ENCODE measurements at regions not wholly inside any gene's neighbourhood (a gene's known extent, or its start where the extent isn't known, plus 50 kb on each side); places are given as distances from the start of the nearest gene placed in this dataset.

DNA sequence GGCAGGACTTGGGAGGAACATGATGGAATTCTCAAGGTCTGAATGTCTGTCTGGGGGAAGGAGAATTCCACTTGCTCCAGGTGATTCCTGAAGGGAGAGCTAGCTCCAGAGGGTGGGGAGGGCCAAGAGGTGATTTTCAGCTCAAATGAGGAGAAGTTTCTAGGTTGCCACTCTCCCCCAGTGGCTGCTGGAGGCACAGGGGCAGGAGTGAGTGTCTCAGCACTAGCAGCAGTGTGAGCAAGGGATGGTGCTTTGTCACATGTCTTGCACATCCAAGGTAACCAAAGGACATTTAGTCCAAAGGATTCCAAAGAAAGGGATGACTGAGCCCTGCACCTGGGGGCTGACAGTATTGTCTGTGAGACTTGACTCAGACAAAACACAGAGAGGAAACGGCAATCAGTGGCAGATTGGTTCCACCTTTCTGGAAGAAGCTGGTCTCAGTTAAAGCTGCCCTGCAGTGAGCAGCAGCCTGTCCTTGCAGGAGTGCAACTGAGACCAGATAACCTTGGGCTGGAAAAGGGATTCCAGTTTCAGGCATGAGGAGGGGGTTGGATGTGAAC, 51.2 kb upstream of the PCBD1 start:
- intact Hi-C loops (cut with DNase I) = no loop called here
- TF ChIP-seq POLR2A (IDR thresholded peaks at IDR 0.05) = no peak
- TF ChIP-seq, protein P1, sequence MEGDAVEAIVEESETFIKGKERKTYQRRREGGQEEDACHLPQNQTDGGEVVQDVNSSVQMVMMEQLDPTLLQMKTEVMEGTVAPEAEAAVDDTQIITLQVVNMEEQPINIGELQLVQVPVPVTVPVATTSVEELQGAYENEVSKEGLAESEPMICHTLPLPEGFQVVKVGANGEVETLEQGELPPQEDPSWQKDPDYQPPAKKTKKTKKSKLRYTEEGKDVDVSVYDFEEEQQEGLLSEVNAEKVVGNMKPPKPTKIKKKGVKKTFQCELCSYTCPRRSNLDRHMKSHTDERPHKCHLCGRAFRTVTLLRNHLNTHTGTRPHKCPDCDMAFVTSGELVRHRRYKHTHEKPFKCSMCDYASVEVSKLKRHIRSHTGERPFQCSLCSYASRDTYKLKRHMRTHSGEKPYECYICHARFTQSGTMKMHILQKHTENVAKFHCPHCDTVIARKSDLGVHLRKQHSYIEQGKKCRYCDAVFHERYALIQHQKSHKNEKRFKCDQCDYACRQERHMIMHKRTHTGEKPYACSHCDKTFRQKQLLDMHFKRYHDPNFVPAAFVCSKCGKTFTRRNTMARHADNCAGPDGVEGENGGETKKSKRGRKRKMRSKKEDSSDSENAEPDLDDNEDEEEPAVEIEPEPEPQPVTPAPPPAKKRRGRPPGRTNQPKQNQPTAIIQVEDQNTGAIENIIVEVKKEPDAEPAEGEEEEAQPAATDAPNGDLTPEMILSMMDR (IDR thresholded peaks at IDR 0.05) = no peak

DNA sequence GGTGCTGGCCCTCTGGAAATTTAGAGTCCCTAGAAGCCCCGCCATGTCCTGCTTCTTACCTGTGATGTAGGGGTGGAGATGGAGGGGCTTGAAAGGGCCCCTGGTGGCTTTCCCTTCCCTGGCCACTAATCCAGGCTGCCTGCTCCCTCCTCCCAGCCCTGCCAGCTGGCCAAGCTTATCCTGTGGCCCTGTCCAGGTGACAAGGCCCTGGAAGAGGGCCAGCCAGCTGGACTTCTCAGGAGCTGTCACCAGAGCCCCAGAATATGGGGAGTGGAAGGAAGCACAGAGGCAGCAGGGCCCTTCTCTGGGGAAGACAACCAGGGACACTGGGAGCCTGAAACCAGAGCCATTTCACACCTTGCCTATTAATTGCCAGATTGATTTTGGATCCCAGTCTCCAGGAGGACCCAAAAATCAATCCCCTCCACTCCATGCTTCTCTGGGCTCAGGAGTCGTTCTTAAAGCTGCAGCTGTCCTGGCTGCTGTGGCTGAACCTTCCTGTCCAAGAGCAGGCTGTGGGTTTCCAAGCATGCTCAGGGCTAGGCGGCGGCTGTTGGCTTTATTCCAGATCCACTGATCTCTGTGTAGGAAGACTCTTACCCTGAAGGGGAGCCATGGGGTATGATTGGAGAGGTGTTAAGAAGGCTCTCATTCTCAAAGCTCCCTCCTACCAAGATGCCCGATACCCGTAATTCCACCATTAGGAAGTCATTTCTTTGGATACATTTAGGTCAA, 52.6 kb upstream of the PCBD1 start:
- no peak overlapping the region for H3K27ac ChIP-seq
- 35 to 37% methylated on average over 5 to 6 of the region's 6 CpGs for WGBS, 2 donors
- H3K4me1 ChIP-seq = no peaks in the 10 kb centered on the region
- H3K4me3 ChIP-seq (replicated peaks in 1 of 3) = no peak overlapping the region
- no peaks in the 10 kb centered on the region for H3K9me3 ChIP-seq
- H3K36me3 ChIP-seq = no peaks in the 10 kb centered on the region
- no peaks in the 10 kb centered on the region for H3K27me3 ChIP-seq
- DNase-seq = peak; percentile 63 to 72
- no peak for TF ChIP-seq POLR2A (IDR thresholded peaks at IDR 0.05)
- TF ChIP-seq, protein P1 (IDR thresholded peaks at IDR 0.05) = no peak
- intact Hi-C loops (cut with DNase I) = no loop called here

More for the DNA sequence above, 51.2 kb upstream of the PCBD1 start:
- H3K27ac ChIP-seq = no peak overlapping the region
- no peaks in the 10 kb centered on the region for H3K4me1 ChIP-seq
- H3K36me3 ChIP-seq = no peaks in the 10 kb centered on the region
- no peaks in the 10 kb centered on the region for H3K27me3 ChIP-seq
- H3K4me3 ChIP-seq (replicated peaks in 1 of 3) = no peak overlapping the region
- no peaks in the 10 kb centered on the region for H3K9me3 ChIP-seq
- 74 to 80% methylated on average over 1 of the region's 1 CpG for WGBS, 2 donors
- DNase-seq = no peak

DNA sequence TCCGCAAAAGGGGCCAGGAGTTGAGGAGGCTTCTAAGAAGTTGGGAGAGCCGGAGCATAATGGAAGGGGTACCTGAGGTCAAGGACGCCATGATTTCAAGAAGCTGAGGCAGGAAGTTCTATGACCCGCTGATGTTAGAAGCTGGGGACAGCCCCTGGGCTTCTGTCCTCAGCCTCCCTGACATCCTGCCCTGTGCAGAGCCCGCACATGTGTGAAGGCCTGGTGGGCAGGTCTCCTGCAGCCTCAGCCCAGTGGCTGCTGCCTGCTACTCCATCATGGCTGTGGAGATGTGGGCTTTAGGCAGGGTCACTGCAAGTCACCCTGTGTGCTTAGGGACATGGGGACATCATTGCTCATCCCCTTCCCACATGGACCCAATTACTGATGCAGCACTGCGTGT, 53.8 kb upstream of the PCBD1 start:
- H3K27me3 ChIP-seq = no peaks in the 10 kb centered on the region
- WGBS, 2 donors = 89 to 90% methylated on average over 6 of the region's 6 CpGs
- no peak for DNase-seq
- intact Hi-C loops (cut with DNase I) = no loop called here
- no peak overlapping the region for H3K27ac ChIP-seq
- TF ChIP-seq, protein P1 (IDR thresholded peaks at IDR 0.05) = no peak
- no peak for TF ChIP-seq POLR2A (IDR thresholded peaks at IDR 0.05)
- H3K4me3 ChIP-seq (replicated peaks in 1 of 3) = no peak overlapping the region
- no peaks in the 10 kb centered on the region for H3K9me3 ChIP-seq
- H3K4me1 ChIP-seq = no peaks in the 10 kb centered on the region
- H3K36me3 ChIP-seq = no peaks in the 10 kb centered on the region

DNA sequence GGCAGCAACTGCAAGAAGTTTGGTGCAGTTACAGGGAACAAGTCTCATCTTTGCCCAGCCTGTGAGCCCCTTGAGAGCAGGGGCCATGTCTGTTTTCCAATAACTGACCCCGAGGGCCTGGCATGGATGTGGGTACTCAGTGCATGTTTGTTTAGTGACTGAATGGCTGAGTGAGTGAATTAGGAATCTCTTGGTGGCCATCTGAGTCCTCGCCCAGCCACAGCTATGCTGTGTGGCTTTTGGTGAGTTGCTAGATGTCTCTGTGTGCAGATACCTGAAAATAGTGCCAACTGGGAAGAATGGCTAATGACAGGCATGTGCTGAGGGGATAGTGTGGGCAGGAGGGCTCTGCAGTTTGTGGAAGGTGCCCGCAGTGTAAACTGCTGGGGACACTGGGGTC, 54.4 kb upstream of the PCBD1 start:
- Histone ChIP-seq H3K4me3 (replicated peaks in 1 of 3) (no peak overlapping the region), H3K27me3 (no peaks in the 10 kb centered on the region), H3K27ac (no peak overlapping the region), H3K4me1 (no peaks in the 10 kb centered on the region), H3K9me3 (no peaks in the 10 kb centered on the region), H3K36me3 (no peaks in the 10 kb centered on the region)
- intact Hi-C loops (cut with DNase I) = no loop called here
- TF ChIP-seq POLR2A (IDR thresholded peaks at IDR 0.05) = no peak
- TF ChIP-seq, protein P1 (IDR thresholded peaks at IDR 0.05) = no peak
- DNase-seq = no peak
- WGBS, 2 donors = 72 to 78% methylated on average over 3 of the region's 3 CpGs

DNA sequence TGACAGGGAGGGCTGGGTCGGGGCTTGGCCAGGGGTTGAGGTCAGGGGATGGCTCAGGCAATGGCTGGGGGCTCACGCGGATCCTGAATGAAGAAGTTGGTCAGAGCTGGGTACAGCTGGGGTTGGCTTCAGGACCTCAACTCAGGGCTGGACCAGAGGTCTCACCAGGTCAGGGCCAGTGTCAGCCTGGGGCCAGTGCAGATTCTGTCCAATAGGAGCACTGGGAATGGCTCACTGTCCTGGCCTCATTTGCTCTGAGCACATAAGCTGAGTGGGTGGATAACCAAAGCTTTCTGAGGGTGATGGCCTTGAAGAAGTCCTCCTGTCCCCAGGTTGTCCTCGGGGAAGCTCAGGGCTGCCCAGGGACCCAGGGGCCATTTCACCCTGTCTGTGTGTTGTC, 54.9 kb upstream of the PCBD1 start:
- DNase-seq = no peak
- Histone ChIP-seq H3K27me3 (no peaks in the 10 kb centered on the region), H3K27ac (no peak overlapping the region), H3K9me3 (no peaks in the 10 kb centered on the region), H3K4me3 (replicated peaks in 1 of 3) (no peak overlapping the region), H3K4me1 (no peaks in the 10 kb centered on the region), H3K36me3 (no peaks in the 10 kb centered on the region)
- intact Hi-C loops (cut with DNase I) = no loop called here
- WGBS, 2 donors = 87 to 91% methylated on average over 4 of the region's 4 CpGs
- TF ChIP-seq POLR2A (IDR thresholded peaks at IDR 0.05) = no peak
- TF ChIP-seq, protein P1 (IDR thresholded peaks at IDR 0.05) = no peak

Measured in thyroid gland (tissue), 4 donors.